Stimulated activated CD4-positive, alpha-beta T cell treated with anti-CD3 and anti-CD28 coated beads, Interleukin-15, amount 100 ng/mL, for 24 hours (primary cell): ENCODE measurements at regions not wholly inside any gene's neighbourhood (a gene's known extent, or its start where the extent isn't known, plus 50 kb on each side); places are given as distances from the start of the nearest gene placed in this dataset.

ENCODE experiments used
- DNase-seq: peaks from one replicate; pipeline ENCODE4 v3.0.0-alpha.2; 2020

DNA sequence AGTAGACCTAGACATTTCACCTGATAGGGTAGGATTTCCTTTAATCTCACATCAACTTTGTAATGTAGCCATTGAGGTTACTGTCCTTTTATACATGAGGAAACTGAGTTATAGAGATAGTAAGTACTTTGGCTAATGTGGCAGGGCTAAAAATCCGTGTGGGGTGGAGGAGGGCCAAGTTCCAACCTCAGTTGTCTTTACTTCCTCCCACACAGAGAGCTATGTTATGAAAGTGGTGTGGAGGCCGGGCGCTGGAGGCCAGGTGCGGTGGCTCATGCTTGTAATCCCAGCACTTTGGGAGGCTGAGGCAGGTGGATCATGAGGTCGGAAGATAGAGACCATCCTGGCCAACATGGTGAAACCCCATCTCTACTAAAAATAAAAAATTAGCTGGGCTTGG is 173.3 kb downstream of the PALM2AKAP2 start:
- no peak for DNase-seq

DNA sequence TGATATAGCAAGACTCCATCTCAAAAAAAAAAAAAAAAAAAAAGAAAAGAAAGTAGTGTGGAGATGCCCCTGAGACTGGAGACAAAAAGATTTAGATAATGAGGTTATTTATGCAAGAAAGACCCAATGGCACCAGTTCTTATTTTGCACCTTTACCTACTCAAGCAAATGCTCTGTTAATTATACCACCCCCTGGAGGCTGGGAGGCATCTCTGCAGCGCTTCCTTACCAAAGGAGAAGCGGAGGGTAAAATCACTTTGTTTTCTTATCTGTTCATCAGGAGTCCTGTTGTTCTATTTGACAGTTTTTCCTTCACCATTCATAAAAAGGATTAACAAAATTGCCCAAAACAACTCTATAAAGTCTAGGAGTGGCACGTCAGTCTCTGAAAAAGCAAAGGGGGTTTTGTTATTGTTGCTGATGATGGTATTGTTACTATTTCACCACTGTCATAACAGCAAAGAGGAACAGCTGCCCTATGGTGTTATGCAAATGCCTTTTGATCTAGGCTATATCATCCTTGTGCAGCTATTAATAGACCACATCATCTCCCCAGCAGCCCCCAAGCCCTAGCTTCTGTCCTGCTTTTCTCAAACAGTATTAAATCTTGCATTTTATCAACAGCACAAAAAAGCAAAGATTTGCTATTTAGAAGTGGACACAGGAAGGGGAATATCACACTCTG is 174.0 kb downstream of the PALM2AKAP2 start:
- DNase-seq, result no peak

DNA sequence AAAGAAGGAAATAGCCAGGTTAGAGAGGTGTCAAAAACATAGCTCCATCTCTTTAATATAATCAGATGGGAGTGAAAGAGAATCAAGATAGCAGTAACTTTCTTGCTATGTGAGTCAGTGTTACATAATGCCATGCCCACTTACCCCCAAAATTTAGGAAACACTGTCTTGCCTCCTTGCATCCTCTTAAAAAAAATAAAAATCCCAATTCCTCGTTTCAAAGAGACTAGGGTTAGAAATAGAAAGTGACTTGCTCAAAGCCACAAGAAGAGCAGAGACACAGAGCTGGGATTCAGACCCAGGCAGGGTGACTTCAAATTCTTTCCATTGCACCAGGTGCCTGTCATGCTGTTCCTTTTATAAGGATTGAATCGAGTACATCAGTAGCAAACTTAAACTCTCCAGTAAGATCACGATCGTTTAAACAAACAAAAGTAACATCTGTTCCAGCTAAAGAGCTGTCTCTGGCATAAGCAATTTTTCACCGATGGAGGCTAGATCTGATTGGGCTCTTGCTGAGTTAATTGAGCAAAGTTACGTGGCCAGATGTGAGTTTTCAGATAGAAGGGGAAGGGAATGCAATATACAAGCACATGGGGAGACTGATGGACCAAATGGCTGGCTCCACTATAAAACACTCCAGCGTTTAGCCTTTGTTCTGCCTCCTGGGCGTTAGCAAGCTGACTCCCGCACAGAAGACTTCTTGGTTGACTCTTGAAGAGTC is 176.9 kb downstream of the PALM2AKAP2 start:
- DNase-seq, result no peak

DNA sequence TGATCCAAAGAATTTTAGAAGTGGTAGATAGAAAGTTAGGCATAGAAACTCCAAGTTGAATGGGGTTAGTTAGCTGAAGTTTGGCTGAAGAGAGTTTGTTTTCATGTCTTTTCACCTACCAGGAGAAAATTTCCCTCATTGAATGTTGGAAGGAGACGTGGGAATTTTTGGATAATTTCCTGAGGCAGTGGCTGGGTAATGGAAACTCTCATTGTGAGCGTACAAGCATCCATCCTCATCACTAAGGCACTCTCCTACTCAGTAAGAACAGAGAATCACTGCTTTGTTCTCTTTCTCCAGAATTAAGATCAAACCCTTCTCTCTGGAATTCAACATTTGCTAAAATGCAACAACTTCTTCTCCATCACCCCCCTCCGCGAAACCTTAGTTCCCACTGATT is 179.7 kb downstream of the PALM2AKAP2 start:
- DNase-seq, result no peak

DNA sequence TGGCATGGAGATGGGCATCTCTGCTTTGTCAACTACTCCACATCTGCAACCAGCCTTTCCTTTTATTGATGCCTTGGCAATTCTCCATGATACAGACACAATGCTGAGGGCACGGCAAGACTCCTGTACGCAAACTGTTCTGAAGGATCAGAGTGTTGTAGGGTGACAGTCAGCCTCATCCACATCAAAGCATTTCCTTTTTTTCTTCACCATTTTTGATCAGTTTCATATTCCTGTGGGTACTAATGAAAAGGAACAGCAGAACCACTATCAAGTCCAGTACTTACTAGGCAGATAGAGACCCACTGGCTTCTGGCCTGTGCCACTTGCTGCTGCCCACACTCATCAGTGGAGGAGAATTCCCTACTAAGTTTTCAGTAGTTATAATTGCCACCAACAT is 181.6 kb downstream of the PALM2AKAP2 start:
- no peak for DNase-seq

DNA sequence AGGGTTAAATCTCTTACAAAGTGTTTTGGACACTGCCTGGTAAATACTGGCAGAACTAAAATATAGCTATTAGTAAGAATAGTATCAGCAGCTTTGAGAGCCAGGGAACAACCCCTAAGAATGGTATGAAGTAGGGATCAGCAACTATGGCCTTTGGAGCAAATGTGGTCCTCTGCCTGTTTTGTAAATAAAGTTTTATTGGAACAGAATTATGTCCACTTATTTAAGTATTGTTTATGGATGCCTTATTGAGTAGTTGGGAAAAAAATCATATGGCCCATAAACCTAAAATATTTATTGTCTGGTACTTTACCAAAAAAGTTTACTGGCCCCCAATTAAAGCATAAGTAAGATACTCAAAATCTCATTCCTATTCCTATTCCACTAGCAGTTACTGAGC is 182.2 kb downstream of the PALM2AKAP2 start:
- DNase-seq, result no peak

DNA sequence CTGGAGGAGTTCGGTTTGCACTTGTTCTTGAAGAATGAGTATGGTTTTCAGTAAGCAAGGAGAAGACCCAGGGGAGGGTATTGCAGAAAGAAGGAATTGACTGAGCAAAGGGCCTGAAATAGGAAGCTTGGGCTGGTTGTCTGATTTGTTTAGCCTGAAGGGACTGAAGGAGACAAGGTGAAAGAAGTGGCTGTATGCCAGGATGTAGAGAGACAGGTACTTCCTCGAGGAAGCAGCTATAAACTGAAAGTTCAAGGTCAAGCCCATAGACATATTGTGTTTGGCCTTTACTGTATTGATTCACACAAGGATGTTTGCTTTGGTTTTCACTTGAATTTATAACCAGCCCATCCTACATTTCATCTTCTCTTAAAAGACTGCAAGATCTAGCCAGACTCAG is 183.1 kb downstream of the PALM2AKAP2 start:
- no peak for DNase-seq

DNA sequence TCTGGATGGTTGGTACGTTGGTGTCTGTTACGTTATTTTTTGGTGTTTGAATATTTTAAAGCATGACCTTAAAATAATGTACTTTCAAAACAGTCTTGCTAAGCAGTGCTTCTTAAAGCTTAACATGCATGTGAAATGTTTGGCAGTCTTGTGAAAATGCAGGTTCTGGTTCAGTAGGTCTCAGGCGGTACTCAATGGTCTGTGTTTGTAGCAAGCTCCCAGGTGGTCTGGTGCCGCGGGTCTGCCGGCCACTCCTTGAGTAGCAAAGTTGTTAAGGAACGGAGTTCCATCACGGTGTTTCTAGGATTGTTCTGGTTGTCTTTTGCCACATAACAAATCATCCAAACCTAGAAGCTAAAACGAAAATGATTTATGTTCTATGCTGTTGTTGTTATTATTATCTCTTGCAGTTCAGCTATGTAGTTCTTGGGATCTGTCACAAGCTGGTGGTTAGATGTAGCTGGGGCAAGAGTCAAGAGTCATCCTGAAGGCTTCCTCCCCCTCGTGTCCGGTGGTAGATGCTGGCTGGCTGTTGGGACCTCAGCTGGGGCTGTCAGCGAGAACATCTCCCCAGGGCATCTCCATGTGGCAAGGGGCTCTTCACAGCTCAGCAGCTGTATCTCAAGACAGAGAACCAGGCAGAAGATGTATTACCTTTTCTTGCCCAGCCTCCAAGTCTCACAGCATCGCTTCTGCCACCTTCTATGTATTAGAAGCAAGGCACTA is 186.8 kb downstream of the PALM2AKAP2 start:
- no peak for DNase-seq

DNA sequence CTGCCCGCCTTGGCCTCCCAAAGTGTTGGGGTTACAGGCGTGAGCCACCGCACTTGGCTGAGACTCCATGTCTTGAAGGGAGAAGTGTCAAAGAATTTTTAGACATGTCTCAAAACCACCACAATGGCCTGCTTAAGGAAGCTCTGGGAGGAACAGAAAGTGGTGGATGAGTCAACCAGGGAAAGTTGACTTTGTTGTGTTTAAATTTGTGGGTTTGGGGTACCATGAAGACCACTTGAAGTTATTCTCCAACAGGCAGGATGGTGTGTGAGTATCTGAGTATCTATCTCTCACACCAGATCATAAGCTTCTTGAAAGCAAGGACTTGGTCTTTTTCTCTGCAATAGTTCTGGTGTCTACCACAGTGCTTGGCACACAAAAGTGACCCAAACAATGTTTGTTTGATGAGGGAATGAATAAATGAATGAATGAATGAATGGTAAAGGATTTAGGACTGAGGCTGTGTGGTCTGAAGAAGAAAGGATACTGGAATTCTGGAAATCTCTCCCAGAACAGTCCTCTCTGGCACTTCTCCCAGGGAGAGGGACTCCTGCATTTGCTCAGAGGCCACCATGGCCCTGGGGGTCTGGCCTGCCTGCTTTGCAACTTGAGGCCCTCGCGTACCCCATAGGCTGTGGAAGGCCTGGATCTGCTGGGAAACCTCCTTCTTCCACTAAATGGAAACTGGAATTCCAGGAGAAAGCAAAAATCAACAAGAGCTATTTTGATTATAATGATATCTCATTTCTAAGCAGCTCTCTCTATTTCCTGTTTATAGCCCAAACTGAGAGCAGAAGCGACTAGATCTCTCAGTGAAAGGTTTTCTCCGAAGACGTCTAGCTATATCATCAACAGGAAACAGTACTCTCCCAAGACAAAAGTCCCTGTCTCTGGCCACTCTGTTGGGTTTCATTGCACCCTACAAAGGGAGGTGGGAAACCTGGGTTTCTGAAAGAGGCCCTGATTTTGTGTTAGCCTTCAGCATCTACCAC is 187.9 kb downstream of the PALM2AKAP2 start:
- DNase-seq, result peak; percentile 20

DNA sequence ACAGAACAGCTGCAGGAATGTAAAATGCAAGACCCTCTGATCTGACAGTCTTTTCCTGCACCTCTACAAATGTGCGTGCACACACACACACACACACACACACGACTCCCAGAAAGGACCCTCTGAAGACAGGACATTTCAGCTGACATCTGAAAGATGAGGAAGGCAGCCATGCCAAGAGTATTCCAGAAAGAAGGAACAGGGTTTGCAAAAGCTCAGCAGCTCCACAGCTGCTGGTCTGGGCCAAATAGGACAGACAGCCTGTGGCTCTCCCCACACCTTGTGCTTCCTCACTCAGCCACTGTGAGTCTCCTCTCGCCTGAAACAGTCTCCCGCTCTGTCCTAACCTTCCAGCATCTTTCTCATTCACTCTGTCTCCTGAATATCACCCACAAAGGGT is 189.0 kb downstream of the PALM2AKAP2 start:
- no peak for DNase-seq

DNA sequence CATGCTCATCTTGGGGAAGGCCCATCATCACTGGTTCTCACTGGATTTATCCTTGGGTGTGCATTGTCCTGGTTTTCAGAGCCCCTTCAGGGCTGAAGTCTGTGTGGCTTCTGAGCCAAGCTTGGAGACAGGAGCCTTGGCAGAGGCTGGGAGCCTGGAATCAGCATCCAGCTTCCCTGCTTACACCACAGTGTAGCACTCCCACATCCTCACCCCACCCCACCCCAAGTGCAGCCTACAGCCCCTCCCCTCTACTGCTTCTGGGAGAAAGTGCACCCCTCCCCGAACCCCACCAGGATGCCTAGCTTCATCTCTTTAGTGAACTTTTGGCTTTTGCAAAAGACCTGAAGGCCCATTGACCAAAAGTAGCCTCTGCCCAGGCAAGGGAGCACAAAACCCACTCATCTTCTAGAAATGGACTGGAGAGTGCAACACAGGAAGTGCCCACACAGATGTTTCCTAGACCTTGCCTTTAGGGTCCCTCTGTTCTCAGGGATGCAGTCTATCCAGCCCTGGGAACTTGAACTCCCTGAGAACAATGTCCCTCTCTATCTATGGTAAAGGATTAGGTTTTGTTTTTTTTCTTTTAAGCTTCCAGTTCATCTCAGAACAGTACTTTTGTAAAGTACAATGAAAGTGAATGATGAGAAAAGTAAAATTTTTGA is 189.7 kb downstream of the PALM2AKAP2 start:
- no peak for DNase-seq

DNA sequence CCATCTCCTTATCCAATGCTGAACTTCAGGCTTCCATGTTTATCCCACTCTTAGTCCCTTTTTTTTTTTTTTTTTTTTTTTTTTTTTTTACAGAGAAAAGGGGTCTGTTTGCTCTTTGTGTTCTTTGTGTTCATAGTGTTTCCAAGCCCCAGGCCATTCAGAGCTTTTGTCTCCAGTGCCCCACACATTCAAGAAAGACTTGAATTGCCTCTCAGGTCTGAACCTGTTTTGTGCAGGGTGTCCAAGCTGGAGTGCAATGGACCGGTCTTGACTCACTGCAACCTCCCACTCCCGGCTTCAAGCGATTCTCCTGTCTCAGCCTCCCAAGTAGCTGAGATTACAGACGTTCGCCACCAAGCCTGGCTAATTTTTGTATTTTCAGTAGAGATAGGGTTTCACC is 191.2 kb downstream of the PALM2AKAP2 start:
- DNase-seq, result no peak

DNA sequence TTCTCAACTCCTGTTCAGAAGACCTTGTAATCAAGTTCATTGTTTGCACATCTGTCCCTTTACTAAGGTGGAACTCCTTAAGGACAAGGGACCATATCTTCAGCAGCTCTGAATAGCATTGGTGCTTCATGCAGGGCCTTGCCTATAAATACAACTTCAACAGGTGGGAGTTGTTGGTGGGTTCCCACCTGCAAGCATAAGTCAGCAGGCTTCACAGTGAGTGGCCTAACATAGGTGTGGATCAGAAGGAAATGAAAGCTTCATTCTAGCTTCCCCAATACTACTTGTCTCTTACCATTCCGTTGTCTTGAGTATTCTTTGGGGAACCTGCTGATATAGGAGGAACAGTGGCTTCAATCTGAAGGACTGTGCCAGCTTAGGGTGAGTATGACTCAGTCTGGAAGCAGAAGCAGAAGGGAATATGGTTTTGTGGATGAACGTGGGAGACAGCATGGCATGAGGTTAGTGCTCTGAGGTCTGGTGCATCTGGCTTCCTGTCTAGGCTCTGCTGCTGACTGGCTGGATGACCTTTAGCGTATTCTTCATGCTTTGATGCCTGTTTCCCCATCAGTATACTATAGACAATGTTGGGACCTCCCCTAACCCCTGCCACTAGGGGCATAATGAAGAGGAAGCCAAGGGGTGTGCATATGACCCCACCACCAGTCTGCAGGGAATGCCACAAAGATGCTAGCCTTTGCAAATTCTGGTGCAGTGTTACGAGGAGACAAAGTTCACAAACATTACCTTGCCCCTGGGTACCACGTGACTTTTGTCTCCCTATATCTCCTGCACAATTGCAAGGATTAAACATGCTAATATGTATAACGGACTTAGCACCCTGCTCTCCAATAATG is 192.3 kb downstream of the PALM2AKAP2 start:
- peak; percentile 25 for DNase-seq

DNA sequence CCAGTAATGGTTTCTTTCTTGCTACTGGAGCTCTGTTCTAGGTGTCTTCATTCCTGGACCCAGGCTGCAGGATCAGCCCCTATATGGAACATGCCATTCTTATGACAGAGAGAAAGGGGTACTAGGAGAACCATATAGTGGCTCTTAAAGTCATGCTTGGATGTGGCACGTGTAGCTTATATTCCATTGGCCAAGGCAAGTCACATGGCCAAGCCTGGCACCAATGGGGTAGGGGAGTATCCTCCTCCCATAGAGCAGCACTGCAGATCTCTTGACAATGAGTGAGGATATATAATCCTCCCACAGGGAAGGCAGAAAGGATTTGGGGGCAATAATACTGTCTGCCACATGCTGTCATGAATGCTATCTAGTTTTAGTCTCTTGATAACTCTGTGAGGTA is 193.3 kb downstream of the PALM2AKAP2 start:
- no peak for DNase-seq

DNA sequence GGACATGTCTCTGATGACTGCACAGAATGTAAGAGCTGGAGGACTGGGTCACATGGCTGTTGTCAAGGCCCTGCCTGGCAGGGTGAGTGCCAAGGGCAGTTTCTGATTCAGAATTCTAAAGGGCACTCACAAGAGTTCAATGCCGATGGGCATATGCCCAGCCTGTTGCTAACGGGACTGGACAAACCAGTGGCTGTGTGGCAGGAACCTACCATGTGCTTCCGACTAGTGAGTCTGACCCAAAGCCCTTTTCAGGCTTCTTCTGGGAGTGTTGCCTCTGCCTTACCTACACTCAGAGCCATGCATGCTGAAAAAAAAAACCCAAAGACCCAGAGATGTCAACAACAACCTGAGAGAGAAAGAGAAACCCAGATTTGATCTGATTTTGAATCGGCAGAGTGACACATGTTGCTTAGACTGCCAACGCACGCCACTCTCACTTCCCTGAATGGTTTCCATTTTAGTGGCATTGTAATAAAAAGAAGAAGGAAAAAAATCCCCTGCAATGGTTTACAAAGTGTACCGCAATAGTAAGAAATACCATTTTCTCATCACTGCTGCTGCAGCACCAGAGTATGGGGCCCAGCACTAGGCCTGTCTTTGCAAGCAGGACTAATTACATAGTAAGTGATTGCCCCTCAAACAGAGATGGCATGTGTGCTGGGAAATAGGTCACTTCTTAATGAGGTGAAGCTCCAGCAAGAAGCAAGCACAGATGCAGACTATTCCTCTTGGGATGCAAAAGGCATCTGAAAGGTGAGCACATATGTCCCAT is 194.3 kb downstream of the PALM2AKAP2 start:
- DNase-seq, result peak; percentile 75

DNA sequence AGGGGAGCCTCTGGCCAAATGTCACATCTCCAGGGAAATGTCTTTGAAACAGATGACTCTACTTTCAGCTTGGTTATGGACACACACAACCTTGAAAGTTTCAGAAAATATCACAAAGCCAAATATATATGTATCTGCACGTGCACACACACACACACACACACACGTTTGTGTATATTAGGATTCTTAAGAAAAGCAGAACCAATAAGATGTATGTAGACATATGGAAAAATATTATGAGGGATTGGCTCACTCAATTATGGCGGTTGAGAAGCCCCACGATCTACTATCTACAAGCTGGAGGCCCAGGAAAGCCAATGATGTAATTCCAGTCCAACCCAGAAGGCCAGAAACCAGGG is 194.9 kb downstream of the PALM2AKAP2 start:
- DNase-seq, result no peak

DNA sequence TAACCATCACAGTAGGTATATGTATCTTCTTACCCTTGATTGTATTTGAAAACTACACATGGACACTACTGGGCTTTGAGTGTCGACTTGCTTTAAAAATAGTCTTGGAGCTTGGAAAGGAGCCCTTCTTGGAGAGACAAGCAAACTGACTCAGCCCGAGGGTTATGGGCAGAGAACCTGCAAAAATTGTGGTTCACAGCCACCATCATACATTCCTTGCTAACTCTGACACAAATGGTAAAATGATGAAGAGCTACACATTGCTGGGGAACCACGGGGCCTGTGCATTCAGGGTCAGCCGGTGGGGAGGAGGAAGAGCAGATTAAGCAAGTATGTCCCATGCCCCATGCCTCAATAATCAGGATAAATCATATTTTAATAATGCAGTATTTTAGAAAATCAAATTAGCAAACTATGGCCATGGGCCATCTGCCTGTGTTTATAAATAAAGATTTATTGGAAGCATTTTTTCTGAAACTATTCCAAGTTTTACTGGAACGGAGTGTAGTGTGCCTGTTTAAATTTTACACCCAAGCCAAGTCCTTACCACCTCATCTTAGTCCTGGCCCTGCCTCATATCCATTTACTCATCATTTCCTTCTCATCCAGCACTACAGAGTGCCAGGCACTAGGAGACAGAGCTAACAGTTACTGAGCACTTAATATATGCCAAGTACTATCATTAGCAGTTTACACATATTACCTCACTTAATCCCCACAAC is 195.7 kb downstream of the PALM2AKAP2 start:
- DNase-seq, result no peak

DNA sequence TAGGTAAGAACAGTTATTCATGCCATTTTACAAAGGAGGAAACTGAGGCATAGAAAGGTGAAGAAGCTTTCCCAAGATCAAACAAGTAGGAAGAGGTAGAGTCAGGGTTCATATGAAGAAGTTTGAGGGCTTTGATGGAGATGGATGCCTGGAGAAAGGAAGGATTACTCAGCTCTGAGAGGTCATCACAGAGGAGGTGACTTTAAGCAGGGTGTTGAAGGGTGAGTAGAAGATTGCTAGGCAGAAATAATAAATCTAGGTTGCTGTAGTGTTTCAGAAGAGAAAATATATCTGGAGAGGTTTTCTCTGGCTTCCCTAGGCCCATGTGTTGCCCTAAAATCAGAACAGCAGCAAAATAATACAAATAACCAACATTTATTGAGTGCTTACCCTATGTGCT is 196.3 kb downstream of the PALM2AKAP2 start:
- no peak for DNase-seq

DNA sequence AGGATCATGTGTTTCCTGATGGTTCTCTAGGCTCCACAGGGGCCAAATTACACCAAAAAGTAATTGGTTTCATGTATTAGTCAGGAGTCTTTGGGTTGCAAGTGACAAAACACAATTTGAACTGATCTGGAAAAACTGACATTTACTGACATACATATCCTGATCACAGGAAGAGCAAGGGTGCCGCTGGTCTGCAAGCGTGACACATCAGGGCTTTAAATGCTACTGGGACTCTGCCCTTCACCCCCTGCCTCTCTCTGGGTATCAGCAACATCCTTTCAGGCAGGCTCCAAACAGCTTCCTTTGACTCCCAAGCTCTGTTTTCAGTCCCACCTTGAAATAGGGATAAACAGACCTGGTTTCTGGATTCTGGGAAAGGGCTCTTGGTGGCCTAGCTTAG is 197.5 kb downstream of the PALM2AKAP2 start:
- DNase-seq, result peak; percentile 60

DNA sequence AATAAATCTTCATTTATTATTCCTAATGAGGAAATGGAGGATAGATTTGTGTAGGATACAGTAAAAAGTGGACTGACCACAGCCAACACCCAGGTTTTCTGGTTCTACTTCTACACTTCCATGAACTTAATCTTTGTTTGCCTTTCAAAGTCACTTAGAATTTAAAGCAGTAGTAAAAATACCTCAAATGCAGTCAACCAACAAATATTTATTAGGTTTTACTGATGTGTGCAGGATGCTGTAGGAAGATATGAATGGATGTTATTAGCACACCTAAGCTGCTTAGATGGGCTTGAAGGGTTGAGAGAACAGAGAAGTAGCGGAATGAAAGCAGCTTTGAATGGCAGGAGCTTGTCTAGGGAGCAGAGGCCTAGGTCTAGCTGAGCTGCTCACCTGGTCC is 201.1 kb downstream of the PALM2AKAP2 start:
- no peak for DNase-seq
